ENCODE measurements at regions not wholly inside any gene's neighbourhood (a gene's known extent, or its start where the extent isn't known, plus 50 kb on each side); places are given as distances from the start of the nearest gene placed in this dataset.

DNA sequence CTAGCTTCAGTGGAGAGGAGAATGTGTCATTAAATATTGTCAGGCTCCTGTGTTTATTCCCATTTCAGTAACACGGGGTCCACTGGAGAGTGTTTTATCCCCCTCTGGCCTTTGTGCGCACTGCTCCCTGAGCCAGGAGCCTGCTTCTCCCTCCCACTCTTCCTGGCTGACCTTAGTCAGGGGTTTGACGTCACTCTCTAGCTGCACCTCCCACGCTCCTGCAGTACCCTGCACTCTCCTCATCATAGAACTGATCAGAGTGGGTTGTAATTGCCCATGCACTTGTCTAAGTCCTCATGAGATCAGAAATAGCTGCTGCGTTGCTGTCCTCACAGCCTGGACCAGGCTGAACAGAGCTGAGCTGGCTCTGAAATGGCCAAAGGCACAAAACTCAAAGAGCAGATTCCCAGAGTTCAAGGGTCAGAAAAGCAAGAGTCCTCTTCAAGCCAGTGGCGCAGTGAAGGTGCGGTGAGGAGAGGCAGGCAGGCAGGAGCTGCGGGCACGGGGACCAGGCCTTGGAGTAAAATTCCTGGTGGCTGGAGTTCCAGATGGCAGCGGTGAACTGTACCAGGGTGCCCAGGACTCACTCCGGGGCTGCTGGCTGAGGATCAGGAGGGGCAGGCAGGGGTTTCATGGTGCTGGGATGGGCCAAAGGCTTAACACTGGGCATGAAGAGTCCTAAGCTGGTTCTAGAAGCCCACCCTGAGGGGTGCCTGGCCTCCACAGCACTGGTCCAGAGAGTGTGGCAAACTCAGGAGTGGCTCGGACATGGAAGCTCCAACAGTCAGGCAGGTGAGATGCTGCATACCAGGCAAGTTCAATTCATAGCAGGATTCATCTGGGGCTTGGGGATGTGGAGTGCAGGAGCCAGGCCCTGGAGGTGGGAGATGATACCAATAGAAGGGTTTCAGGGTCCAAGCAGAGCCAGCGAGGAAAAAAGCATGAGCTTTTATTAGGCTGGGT is 170.9 kb downstream of the SCP2D1 start:
- Histone ChIP-seq H3K36me3 (ENCODE audit: control insufficient read depth in 1 of 2, insufficient read depth in 2 of 2, low read length in 2 of 2) (no peaks in the 10 kb centered on the region), H3K79me2 (ENCODE audit: insufficient read depth, low read length) (no peaks in the 10 kb centered on the region), H3K9ac (ENCODE audit: low read length) (no peak overlapping the region), H3K9me2 (ENCODE audit: insufficient read depth) (no peaks in the 10 kb centered on the region), H2AFZ (ENCODE audit: low read depth, low read length, poor library complexity, severe bottlenecking) (no peak overlapping the region), H3K4me3 (replicated peaks in 1 of 2; ENCODE audit: low read depth in 1 of 2, low read length in 2 of 2) (no peak overlapping the region), H3K27ac (ENCODE audit: low read depth, low read length) (no peak overlapping the region), H3K4me1 (ENCODE audit: control insufficient read depth in 1 of 2, insufficient read depth in 2 of 2, low read length in 2 of 2) (no peaks in the 10 kb centered on the region), H3K4me2 (ENCODE audit: low read length) (no peak overlapping the region), H3K27me3 (ENCODE audit: insufficient read depth, low read length) (no peaks in the 10 kb centered on the region), H4K20me1 (ENCODE audit: insufficient read depth) (no peaks in the 10 kb centered on the region), H3K9me3 (ENCODE audit: control insufficient read depth in 1 of 2, insufficient read depth in 1 of 2, low read depth in 1 of 2, low read length in 2 of 2) (no peaks in the 10 kb centered on the region)
- TF ChIP-seq SRF (IDR thresholded peaks at IDR 0.05; ENCODE audit: low read depth) (no peak), ATF3 (IDR thresholded peaks at IDR 0.05) (no peak), POLR2A (IDR thresholded peaks at IDR 0.05; ENCODE audit: borderline replicate concordance, extremely low read depth, insufficient read depth, insufficient read length) (no peak), EGR1 (IDR thresholded peaks at IDR 0.05; ENCODE audit: low read depth) (no peak), TCF7L2 (IDR thresholded peaks at IDR 0.05; ENCODE audit: borderline replicate concordance, extremely low read depth, insufficient read depth, insufficient read length) (no peak), SIN3A (IDR thresholded peaks at IDR 0.05; ENCODE audit: low read depth) (no peak), POLR2AphosphoS5 (IDR thresholded peaks at IDR 0.05; ENCODE audit: low read depth, low read length) (no peak), CEBPB (IDR thresholded peaks at IDR 0.05; ENCODE audit: low read depth) (no peak), ZBTB33 (IDR thresholded peaks at IDR 0.05; ENCODE audit: extremely low read depth, insufficient replicate concordance, low read length) (no peak), ELF1 (IDR thresholded peaks at IDR 0.05; ENCODE audit: borderline replicate concordance, low read depth) (no peak), CBX3 (IDR thresholded peaks at IDR 0.05; ENCODE audit: low read depth) (no peak), ZFX (IDR thresholded peaks at IDR 0.05) (no peak), FOSL1 (IDR thresholded peaks at IDR 0.05; ENCODE audit: low read depth) (no peak), MAX (IDR thresholded peaks at IDR 0.05) (no peak), ZNF274 (IDR thresholded peaks at IDR 0.05; ENCODE audit: low read depth, low read length) (no peak)
- ChIA-PET CTCF (no interaction called here), RAD21 (ENCODE audit: low non-redundant PET in 1 of 2, low total read pairs in 2 of 2, uncharacterized antibody in 2 of 2, unreplicated experiment in 2 of 2) (no interaction called here), POLR2A (no interaction called here)
- no peak for DNase-seq (ENCODE audit: low read depth, low spot score)
- ATAC-seq: no peak
- no TSS peak for BruUV-seq (replicated peaks)
- intact Hi-C loops (cut with micrococcal nuclease): no loop called here
